ENCODE measurements at regions not wholly inside any gene's neighbourhood (a gene's known extent, or its start where the extent isn't known, plus 50 kb on each side); places are given as distances from the start of the nearest gene placed in this dataset.

DNA sequence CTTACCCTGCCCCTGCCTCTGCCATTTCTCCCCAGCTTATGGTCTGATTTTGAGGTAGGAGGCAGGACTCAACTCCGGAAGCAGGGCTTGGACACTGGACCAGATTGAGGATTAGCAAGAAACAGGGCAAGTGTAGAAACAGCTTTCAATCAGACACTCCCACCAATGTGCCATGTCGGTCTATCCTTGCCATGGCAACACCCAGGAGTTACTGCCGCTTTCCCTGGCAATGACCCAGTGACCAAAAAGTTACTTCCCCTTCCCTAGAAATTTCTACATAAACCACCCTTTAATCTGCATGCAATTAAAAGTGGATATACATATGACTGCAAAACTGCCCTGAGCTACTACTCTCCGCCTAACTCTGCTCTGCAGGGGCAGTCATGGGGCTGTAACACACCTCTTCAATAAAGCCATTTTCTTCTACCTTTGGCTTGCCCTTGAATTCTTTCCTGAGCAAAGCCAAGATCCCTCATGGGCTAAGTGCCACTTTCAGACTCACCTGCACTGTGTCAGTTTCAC, 156.7 kb downstream of the LPIN1 start:
- intact Hi-C loops (cut with micrococcal nuclease) = no loop called here
- no peak overlapping the region for H3K4me3 Mint-ChIP-seq

DNA sequence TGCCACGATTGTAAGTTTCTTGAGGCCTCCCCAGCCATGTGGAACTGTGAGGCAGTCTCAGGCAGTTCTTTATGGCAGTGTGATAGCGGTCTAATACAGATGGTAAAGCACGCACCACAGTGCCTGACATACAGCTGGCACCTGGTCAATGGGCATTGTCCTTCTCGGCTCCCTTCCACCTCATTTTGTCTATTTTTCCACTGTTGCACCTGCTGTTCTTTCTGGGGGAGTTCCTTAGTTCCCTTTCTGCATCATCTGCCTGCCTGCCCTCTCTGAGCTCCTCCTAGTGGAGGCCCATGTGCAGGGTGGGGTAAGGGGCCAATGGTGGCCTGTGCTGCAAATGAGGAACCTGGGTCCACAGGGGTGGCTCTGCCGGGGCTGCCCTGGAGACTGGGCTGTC, 157.6 kb downstream of the LPIN1 start:
- ChIA-PET CTCF (interaction anchor here (0.8 to 1.7 kb wide), 8 partner anchors 11 to 1027 kb away, joined by 4 to 5 read pairs (median 4); no protein-coding TSS in a partner anchor), POLR2A (no interaction called here)
- Histone ChIP-seq H3K4me2 (replicated peaks; ENCODE audit: low read depth, low read length, poor library complexity, severe bottlenecking) (peak overlapping the region; percentile 18), H3K4me3 (ENCODE audit: control extremely low read depth in 1 of 5, extremely low read depth in 1 of 5, insufficient read depth in 1 of 5, low read depth in 2 of 5, low read length in 4 of 5) (no peak overlapping the region), H3K36me3 (replicated peaks in 1 of 2; ENCODE audit: control extremely low read depth in 1 of 2, control insufficient read depth in 1 of 2, extremely low read depth in 1 of 2, insufficient read depth in 2 of 2, low read length in 1 of 2) (no peaks in the 10 kb centered on the region), H2AFZ (ENCODE audit: insufficient read depth, low read depth, low read length, poor library complexity, severe bottlenecking) (peak overlapping the region; percentile 48), H3K27ac (ENCODE audit: low read length in 2 of 2) (peak overlapping the region; percentile 17 to 27), H3K4me1 (ENCODE audit: control insufficient read depth in 2 of 2, insufficient read depth in 2 of 2, low read length in 2 of 2) (peaks cover 24 to 33% of the 10 kb centered on the region in 2 donors), H4K20me1 (ENCODE audit: control insufficient read depth, insufficient read depth, low read length, poor library complexity, severe bottlenecking) (no peaks in the 10 kb centered on the region), H3K9ac (ENCODE audit: low read length) (no peak overlapping the region), H3K9me3 (ENCODE audit: control extremely low read depth in 1 of 3, control insufficient read depth in 2 of 3, insufficient read depth in 1 of 3, low read length in 2 of 3) (peaks cover 0 to 6% (median 0%) of the 10 kb centered on the region in 3 donors), H3K27me3 (replicated peaks in 1 of 4; ENCODE audit: control extremely low read depth in 1 of 4, control insufficient read depth in 3 of 4, insufficient read depth in 4 of 4, low read length in 3 of 4) (no peaks in the 10 kb centered on the region), H3K79me2 (ENCODE audit: control insufficient read depth, insufficient read depth, low read length) (no peaks in the 10 kb centered on the region)
- peak overlapping the region; percentile 3 for H3K4me3 Mint-ChIP-seq
- peaks cover 32% of the 10 kb centered on the region for H3K4me1 Mint-ChIP-seq
- H3K27me3 Mint-ChIP-seq = no peaks in the 10 kb centered on the region
- H3K9me3 Mint-ChIP-seq (ENCODE audit: insufficient read depth) = no peaks in the 10 kb centered on the region
- H3K27ac Mint-ChIP-seq = peak overlapping the region; percentile 32
- ATAC-seq (ENCODE audit: low read depth) (peak; percentile 95), DNase-seq (peak; percentile 76)
- TF ChIP-seq, protein P1, sequence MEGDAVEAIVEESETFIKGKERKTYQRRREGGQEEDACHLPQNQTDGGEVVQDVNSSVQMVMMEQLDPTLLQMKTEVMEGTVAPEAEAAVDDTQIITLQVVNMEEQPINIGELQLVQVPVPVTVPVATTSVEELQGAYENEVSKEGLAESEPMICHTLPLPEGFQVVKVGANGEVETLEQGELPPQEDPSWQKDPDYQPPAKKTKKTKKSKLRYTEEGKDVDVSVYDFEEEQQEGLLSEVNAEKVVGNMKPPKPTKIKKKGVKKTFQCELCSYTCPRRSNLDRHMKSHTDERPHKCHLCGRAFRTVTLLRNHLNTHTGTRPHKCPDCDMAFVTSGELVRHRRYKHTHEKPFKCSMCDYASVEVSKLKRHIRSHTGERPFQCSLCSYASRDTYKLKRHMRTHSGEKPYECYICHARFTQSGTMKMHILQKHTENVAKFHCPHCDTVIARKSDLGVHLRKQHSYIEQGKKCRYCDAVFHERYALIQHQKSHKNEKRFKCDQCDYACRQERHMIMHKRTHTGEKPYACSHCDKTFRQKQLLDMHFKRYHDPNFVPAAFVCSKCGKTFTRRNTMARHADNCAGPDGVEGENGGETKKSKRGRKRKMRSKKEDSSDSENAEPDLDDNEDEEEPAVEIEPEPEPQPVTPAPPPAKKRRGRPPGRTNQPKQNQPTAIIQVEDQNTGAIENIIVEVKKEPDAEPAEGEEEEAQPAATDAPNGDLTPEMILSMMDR (IDR thresholded peaks at IDR 0.05) = peak; percentile 17
- no peak for TF ChIP-seq EZH2 (IDR thresholded peaks at IDR 0.05; ENCODE audit: borderline replicate concordance, insufficient read depth, low read depth, low read length, poor library complexity, severe bottlenecking)
- whole genome bisulfite sequencing (ENCODE audit: insufficient coverage) = 0% methylated on average over 2 of the region's 5 CpGs
- intact Hi-C loops (cut with micrococcal nuclease) = no loop called here

More for the DNA sequence above, 156.7 kb downstream of the LPIN1 start:
- ChIA-PET POLR2A (no interaction called here), CTCF (no interaction called here)
- Histone ChIP-seq H3K4me3 (ENCODE audit: control extremely low read depth in 1 of 5, extremely low read depth in 1 of 5, insufficient read depth in 1 of 5, low read depth in 2 of 5, low read length in 4 of 5) (no peak overlapping the region), H3K27me3 (replicated peaks in 1 of 4; ENCODE audit: control extremely low read depth in 1 of 4, control insufficient read depth in 3 of 4, insufficient read depth in 4 of 4, low read length in 3 of 4) (no peaks in the 10 kb centered on the region), H3K27ac (ENCODE audit: low read length in 2 of 2) (no peak overlapping the region), H3K4me2 (replicated peaks; ENCODE audit: low read depth, low read length, poor library complexity, severe bottlenecking) (no peak overlapping the region), H4K20me1 (ENCODE audit: control insufficient read depth, insufficient read depth, low read length, poor library complexity, severe bottlenecking) (no peaks in the 10 kb centered on the region), H3K4me1 (ENCODE audit: control insufficient read depth in 2 of 2, insufficient read depth in 2 of 2, low read length in 2 of 2) (peaks cover 24 to 33% of the 10 kb centered on the region in 2 donors), H3K36me3 (replicated peaks in 1 of 2; ENCODE audit: control extremely low read depth in 1 of 2, control insufficient read depth in 1 of 2, extremely low read depth in 1 of 2, insufficient read depth in 2 of 2, low read length in 1 of 2) (no peaks in the 10 kb centered on the region), H2AFZ (ENCODE audit: insufficient read depth, low read depth, low read length, poor library complexity, severe bottlenecking) (no peak overlapping the region), H3K9ac (ENCODE audit: low read length) (no peak overlapping the region), H3K79me2 (ENCODE audit: control insufficient read depth, insufficient read depth, low read length) (no peaks in the 10 kb centered on the region), H3K9me3 (ENCODE audit: control extremely low read depth in 1 of 3, control insufficient read depth in 2 of 3, insufficient read depth in 1 of 3, low read length in 2 of 3) (peaks cover 0 to 6% (median 0%) of the 10 kb centered on the region in 3 donors)
- WGBS (ENCODE audit: insufficient coverage) = 77% methylated on average over 4 of the region's 4 CpGs
- Mint-ChIP-seq H3K27ac (no peak overlapping the region), H3K4me1 (peaks cover 32% of the 10 kb centered on the region), H3K9me3 (ENCODE audit: insufficient read depth) (no peaks in the 10 kb centered on the region), H3K27me3 (no peaks in the 10 kb centered on the region)
- DNase-seq = no peak
- no peak for ATAC-seq (ENCODE audit: low read depth)
- TF ChIP-seq, protein P1 (IDR thresholded peaks at IDR 0.05) = no peak
- TF ChIP-seq EZH2 (IDR thresholded peaks at IDR 0.05; ENCODE audit: borderline replicate concordance, insufficient read depth, low read depth, low read length, poor library complexity, severe bottlenecking) = no peak

Measured in B cell (primary cell).